DND-41 (cell line): ENCODE measurements at regions not wholly inside any gene's neighbourhood (a gene's known extent, or its start where the extent isn't known, plus 50 kb on each side); places are given as distances from the start of the nearest gene placed in this dataset.

Source experiments
- ATAC-seq: fragments of 200-7000 bp; cut with Tn5 transposase; 3 replicates; pipeline ENCODE4 v1.9.1; 2021; ENCODE audit warnings: low read depth; ENCODE audit not compliant: insufficient read depth
- DNase-seq: peaks from one replicate; pipeline ENCODE4 v3.0.0-alpha.2; 2020
- H2AFZ ChIP-seq: 2 replicates; pipeline ENCODE4 v1.6.0; 2012; ENCODE audit warnings: low read depth, low read length
- H3K27ac ChIP-seq: 2 replicates; pipeline ENCODE4 v1.5.1; 2012; ENCODE audit warnings: low read length, inconsistent platforms
- H3K27me3 ChIP-seq: fragments of 200-600 bp; sonication (generic); 2 replicates; pipeline ENCODE4 v1.6.0; 2012; ENCODE audit warnings: low read length, mild to moderate bottlenecking, inconsistent platforms; ENCODE audit not compliant: insufficient read depth, poor library complexity
- H3K36me3 ChIP-seq: 2 replicates; pipeline ENCODE4 v1.5.1; 2012; ENCODE audit warnings: low read length, inconsistent platforms; ENCODE audit not compliant: insufficient read depth
- H3K4me1 ChIP-seq: 2 replicates; pipeline ENCODE4 v1.5.1; 2012; ENCODE audit warnings: mild to moderate bottlenecking, low read length; ENCODE audit not compliant: insufficient read depth
- H3K4me2 ChIP-seq: 2 replicates; pipeline ENCODE4 v1.6.0; 2012; ENCODE audit warnings: mild to moderate bottlenecking, moderate library complexity, low read length, inconsistent platforms; ENCODE audit not compliant: insufficient read depth
- H3K4me3 ChIP-seq, 2 experiments: fragments of 200-600 bp in 1 of 2; shearing (Covaris generic) in 1 of 2; 2 replicates each; pipeline ENCODE4 v1.5.1; 2012 to 2016; ENCODE audit warnings: inconsistent platforms in 2 of 2, low read length in 2 of 2, mild to moderate bottlenecking in 2 of 2, low read depth in 1 of 2, moderate library complexity in 1 of 2
- H3K79me2 ChIP-seq: 2 replicates; pipeline ENCODE4 v1.6.0; 2012; ENCODE audit warnings: low read length, inconsistent platforms; ENCODE audit not compliant: insufficient read depth
- H3K9ac ChIP-seq: 2 replicates; pipeline ENCODE4 v1.6.0; 2012; ENCODE audit warnings: low read depth, mild to moderate bottlenecking, inconsistent platforms, low read length, moderate library complexity
- H3K9me3 ChIP-seq: 2 replicates; pipeline ENCODE4 v1.5.1; 2012; ENCODE audit warnings: low read length, moderate library complexity, mild to moderate bottlenecking, inconsistent platforms; ENCODE audit not compliant: insufficient read depth, severe bottlenecking
- H4K20me1 ChIP-seq: 2 replicates; pipeline ENCODE4 v1.6.0; 2012; ENCODE audit warnings: low read length; ENCODE audit not compliant: insufficient read depth
- EZH2 ChIP-seq: IDR thresholded peaks from 3 replicates; pipeline ENCODE4 v1.6.1; 2012; ENCODE audit warnings: borderline replicate concordance, low read depth, mild to moderate bottlenecking, moderate library complexity, low read length, inconsistent platforms; ENCODE audit not compliant: severe bottlenecking
- TF ChIP-seq, protein P1 (sequence below): IDR thresholded peaks from 2 replicates; pipeline ENCODE4 v1.5.1; 2012; ENCODE audit warnings: borderline replicate concordance, low read length, moderate library complexity, mild to moderate bottlenecking; ENCODE audit not compliant: poor library complexity, severe bottlenecking; ENCODE audit errors: extremely low read depth

DNA sequence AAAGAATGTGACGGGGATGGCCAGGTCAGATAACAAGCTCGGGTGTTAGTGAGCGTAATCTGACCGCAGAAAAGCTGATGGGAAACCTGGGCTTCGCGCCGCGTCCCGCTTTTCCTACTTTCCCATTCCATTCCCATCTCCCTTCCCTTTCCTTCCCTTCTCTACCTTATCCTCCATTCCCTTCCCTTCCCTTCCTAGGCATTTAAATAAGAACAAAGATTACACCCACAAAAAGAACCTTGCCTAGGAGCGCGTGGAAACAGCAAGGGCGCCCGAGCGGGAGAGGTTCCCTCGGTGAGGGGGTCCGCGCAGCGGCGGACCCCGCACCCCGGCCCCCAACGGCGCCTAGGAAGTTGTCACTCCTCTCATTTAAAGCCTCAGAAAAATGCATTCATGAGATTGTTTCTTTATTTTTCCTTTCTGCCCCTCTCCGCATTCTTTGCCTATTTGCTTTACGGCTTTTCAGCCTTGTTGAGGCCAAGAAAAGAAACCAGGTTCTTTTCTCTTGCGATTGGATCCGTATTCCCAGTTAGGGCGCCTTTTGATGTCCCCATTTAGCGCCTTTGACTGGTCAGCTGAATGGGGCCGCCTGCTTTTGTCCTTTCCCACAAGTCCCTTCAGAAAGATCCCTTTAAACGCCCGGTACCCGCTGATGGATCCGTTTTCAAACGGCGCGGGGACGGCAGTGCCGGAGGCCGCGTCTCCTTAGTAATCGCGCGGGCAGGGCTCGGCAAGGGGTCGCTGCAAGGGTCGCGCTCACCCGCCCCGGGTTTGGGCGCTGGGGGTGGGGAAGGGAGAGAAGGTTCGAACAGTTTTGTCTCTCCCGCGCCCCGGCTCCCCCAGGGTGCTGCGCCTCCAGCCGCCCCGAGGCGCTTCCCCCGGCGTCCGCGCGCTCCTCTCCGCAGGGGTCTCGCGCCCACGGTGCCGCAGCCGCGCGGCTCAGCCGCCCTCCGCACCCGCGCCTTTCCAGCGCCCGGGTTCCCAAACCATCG, 54.1 kb upstream of the TMEM33 start:
- no peaks in the 10 kb centered on the region for H4K20me1 ChIP-seq
- no peaks in the 10 kb centered on the region for H3K27me3 ChIP-seq
- H3K4me3 ChIP-seq = no peak overlapping the region
- DNase-seq (no peak), ATAC-seq (no peak)
- H3K79me2 ChIP-seq = no peaks in the 10 kb centered on the region
- H3K36me3 ChIP-seq = no peaks in the 10 kb centered on the region
- no peak overlapping the region for H3K9ac ChIP-seq
- no peaks in the 10 kb centered on the region for H3K4me1 ChIP-seq
- H3K4me2 ChIP-seq = no peak overlapping the region
- no peak overlapping the region for H2AFZ ChIP-seq
- no peak for TF ChIP-seq EZH2
- TF ChIP-seq, protein P1, sequence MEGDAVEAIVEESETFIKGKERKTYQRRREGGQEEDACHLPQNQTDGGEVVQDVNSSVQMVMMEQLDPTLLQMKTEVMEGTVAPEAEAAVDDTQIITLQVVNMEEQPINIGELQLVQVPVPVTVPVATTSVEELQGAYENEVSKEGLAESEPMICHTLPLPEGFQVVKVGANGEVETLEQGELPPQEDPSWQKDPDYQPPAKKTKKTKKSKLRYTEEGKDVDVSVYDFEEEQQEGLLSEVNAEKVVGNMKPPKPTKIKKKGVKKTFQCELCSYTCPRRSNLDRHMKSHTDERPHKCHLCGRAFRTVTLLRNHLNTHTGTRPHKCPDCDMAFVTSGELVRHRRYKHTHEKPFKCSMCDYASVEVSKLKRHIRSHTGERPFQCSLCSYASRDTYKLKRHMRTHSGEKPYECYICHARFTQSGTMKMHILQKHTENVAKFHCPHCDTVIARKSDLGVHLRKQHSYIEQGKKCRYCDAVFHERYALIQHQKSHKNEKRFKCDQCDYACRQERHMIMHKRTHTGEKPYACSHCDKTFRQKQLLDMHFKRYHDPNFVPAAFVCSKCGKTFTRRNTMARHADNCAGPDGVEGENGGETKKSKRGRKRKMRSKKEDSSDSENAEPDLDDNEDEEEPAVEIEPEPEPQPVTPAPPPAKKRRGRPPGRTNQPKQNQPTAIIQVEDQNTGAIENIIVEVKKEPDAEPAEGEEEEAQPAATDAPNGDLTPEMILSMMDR = no peak
- H3K9me3 ChIP-seq = no peaks in the 10 kb centered on the region
- no peak overlapping the region for H3K27ac ChIP-seq

DNA sequence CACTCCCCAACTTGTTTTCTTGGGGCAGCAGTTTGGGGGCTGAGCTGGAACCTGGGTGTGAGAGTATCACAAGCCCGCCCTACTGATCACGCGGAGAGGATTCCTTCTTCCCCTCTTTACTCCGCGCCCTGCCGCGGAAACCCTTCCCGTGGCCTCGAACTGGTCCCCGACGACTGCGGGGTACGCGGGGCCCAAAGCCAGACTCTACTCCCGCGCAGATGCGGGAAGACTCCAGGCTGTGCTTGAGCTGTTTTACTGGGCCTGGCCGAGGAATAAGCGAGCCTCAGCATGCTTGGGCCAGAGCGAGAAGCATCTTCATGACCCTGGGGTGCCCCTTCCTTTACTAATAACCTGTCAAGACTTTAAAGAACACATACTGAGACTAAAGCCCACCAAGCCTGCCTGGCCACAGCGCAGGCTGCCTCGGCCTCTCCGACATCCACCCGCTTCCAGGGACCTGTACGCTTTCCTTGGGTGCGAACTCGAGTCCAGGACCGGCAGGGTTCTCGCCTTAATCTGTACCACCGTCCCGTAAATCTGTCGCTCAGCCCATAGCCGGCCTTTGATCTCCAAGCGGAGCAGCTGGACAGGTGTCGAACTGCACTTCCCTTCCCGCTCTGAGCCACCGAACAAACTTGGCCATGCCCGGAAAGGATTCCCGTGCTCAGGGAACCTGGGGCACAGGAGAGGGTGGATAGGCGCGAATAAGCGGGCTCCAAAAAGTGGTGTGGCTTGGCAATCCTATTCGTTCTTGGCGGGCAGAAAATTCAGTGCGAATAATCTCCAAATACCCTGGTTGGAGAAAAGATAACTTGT, 55.0 kb upstream of the TMEM33 start:
- H4K20me1 ChIP-seq = no peaks in the 10 kb centered on the region
- H3K9me3 ChIP-seq = no peaks in the 10 kb centered on the region
- H3K4me1 ChIP-seq = no peaks in the 10 kb centered on the region
- TF ChIP-seq, protein P1 = no peak
- no peak for TF ChIP-seq EZH2
- H2AFZ ChIP-seq = no peak overlapping the region
- no peaks in the 10 kb centered on the region for H3K79me2 ChIP-seq
- no peaks in the 10 kb centered on the region for H3K27me3 ChIP-seq
- no peak overlapping the region for H3K9ac ChIP-seq
- ATAC-seq = no peak
- H3K27ac ChIP-seq = no peak overlapping the region
- no peak overlapping the region for H3K4me2 ChIP-seq
- H3K4me3 ChIP-seq = no peak overlapping the region
- H3K36me3 ChIP-seq = no peaks in the 10 kb centered on the region
- DNase-seq = no peak

- H3K79me2 ChIP-seq = no peaks in the 10 kb centered on the region
Measured at GRCh38 chr4:41879552-41879951, 55.7 kb upstream of the TMEM33 start.

More at GRCh38 chr4:41879552-41879951, 55.7 kb upstream of the TMEM33 start:
- DNase-seq (no peak), ATAC-seq (no peak)
- H3K4me2 ChIP-seq = no peak overlapping the region
- no peak overlapping the region for H2AFZ ChIP-seq
- H3K27ac ChIP-seq = no peak overlapping the region
- no peak overlapping the region for H3K9ac ChIP-seq
- H4K20me1 ChIP-seq = no peaks in the 10 kb centered on the region
- no peaks in the 10 kb centered on the region for H3K36me3 ChIP-seq
- no peaks in the 10 kb centered on the region for H3K4me1 ChIP-seq
- H3K4me3 ChIP-seq = no peak overlapping the region
- H3K27me3 ChIP-seq = peaks cover 3% of the 10 kb centered on the region
- no peaks in the 10 kb centered on the region for H3K9me3 ChIP-seq
- TF ChIP-seq EZH2 = no peak
- TF ChIP-seq, protein P1 = no peak
